ENCODE measurements at regions not wholly inside any gene's neighbourhood (a gene's known extent, or its start where the extent isn't known, plus 50 kb on each side); places are given as distances from the start of the nearest gene placed in this dataset.
A peak's percentile ranks its signal among the peaks of the same experiment; 100 is the strongest.

DNA sequence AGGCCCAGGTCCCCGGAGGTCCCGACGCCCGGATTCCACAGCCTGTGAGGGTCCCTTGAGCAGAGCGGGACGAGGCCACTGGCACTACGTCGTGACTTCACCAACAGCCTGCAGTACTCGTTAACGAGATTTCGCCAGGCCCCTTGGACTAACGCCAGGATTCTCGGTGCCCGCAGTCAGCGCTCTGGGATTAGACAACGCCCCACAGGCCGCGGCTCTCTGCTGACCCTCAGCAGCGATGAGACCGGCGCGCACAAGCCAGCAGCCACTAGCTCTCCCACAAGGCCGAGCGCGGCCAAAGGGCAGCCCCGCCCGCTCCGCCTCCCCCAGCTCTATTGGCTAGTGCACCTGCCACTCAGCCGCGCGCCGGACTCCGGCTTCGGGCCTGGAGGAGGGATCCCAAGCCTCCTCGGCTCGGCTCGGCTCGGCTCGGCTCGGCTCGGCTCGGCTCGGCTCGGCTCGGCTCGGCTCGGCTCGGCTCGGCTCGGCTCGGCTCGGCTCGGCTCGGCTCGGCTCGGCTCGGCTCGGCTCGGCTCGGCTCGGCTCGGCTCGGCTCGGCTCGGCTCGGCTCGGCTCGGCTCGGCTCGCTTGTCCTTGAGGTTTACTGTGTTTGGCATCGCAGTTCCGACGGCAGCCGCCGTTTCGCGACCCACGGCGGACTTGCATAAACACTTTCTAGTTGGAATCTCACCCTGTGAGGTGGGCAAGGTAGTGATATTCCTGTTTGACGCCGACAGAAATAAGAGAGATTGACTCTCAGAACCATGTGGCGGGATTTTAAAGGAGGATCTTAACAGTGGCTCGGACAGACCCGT, 231.7 kb upstream of the SERP2 start (continued):
- peak; percentile 40; the same call in 1 of the 2 replicates for TF ChIP-seq ZSCAN20 (CRISPR knock-in tag; IDR thresholded peaks at IDR 0.05; ENCODE audit: borderline replicate concordance)
- TF ChIP-seq ETV5 (CRISPR knock-in tag; IDR thresholded peaks at IDR 0.05; ENCODE audit: borderline replicate concordance): no peak
- TF ChIP-seq DZIP1 (CRISPR knock-in tag; IDR thresholded peaks at IDR 0.05): no peak
- no peak for TF ChIP-seq HOXA7 (CRISPR knock-in tag; IDR thresholded peaks at IDR 0.05)
- TF ChIP-seq BCL6 (CRISPR knock-in tag; IDR thresholded peaks at IDR 0.05): peak; percentile 37; the same call in 1 of the 2 replicates
- TF ChIP-seq ZNF616 (CRISPR knock-in tag; IDR thresholded peaks at IDR 0.05; ENCODE audit: low read depth): peak; percentile 44; the same call in 1 of the 2 replicates
- peak; percentile 62; the same call in 1 of the 2 replicates for TF ChIP-seq HIVEP1 (CRISPR knock-in tag; IDR thresholded peaks at IDR 0.05)
- no peak for TF ChIP-seq PRDM10 (CRISPR knock-in tag; IDR thresholded peaks at IDR 0.05; ENCODE audit: low read depth)
- no peak for TF ChIP-seq ZBTB8A (CRISPR knock-in tag; IDR thresholded peaks at IDR 0.05; ENCODE audit: borderline replicate concordance, low read depth)
- TF ChIP-seq, protein P1, sequence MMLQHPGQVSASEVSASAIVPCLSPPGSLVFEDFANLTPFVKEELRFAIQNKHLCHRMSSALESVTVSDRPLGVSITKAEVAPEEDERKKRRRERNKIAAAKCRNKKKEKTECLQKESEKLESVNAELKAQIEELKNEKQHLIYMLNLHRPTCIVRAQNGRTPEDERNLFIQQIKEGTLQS (CRISPR knock-in tag; IDR thresholded peaks at IDR 0.05): 0 out of 2 replicates have a peak, but pooled peaks have one; percentile 52
- TF ChIP-seq ZEB1 (IDR thresholded peaks at IDR 0.05; ENCODE audit: insufficient replicate concordance, low read depth): no peak
- no peak for TF ChIP-seq GATA4 (IDR thresholded peaks at IDR 0.05; ENCODE audit: borderline replicate concordance, low read depth)
- TF ChIP-seq ZNF503 (CRISPR knock-in tag; IDR thresholded peaks at IDR 0.05): peak; percentile 60; the same call in 1 of the 2 replicates
- peak; percentile 65 for TF ChIP-seq ZBTB7B (CRISPR knock-in tag; IDR thresholded peaks at IDR 0.05)
- no peak for TF ChIP-seq CREB1 (IDR thresholded peaks at IDR 0.05)
- TF ChIP-seq CREB1 (CRISPR knock-in tag; IDR thresholded peaks at IDR 0.05): no peak
- TF ChIP-seq ZNF260 (CRISPR knock-in tag; IDR thresholded peaks at IDR 0.05; ENCODE audit: borderline replicate concordance, low read depth): no peak
- TF ChIP-seq ZNF558 (CRISPR knock-in tag; IDR thresholded peaks at IDR 0.05; ENCODE audit: borderline replicate concordance): peak; percentile 90; the same call in 1 of the 2 replicates
- no peak for TF ChIP-seq MTF1 (CRISPR knock-in tag; IDR thresholded peaks at IDR 0.05)
- no peak for TF ChIP-seq PAF1 (CRISPR knock-in tag; IDR thresholded peaks at IDR 0.05)
